ENCODE measurements at regions not wholly inside any gene's neighbourhood (a gene's known extent, or its start where the extent isn't known, plus 50 kb on each side); places are given as distances from the start of the nearest gene placed in this dataset.

GRCh38 chr3:110741891-110742290, 329.7 kb upstream of the NECTIN3 start:
- no peak for TF ChIP-seq CTCF (IDR thresholded peaks at IDR 0.05; ENCODE audit: control insufficient read depth, insufficient read depth, low read depth, low read length, missing control alignments)
- no peak for DNase-seq (ENCODE audit: low read depth)
- no peak overlapping the region for H3K4me3 ChIP-seq (ENCODE audit: control insufficient read depth, low read depth, low read length)

- no peak for TF ChIP-seq CTCF (IDR thresholded peaks at IDR 0.05; ENCODE audit: control insufficient read depth, insufficient read depth, low read depth, low read length, missing control alignments)
- no peak for DNase-seq (ENCODE audit: low read depth)
- H3K4me3 ChIP-seq (ENCODE audit: control insufficient read depth, low read depth, low read length), result no peak overlapping the region
These were observed 328.4 kb upstream of the NECTIN3 start for GRCh38 chr3:110743202-110743601.

- no peak for TF ChIP-seq CTCF (IDR thresholded peaks at IDR 0.05; ENCODE audit: control insufficient read depth, insufficient read depth, low read depth, low read length, missing control alignments)
- DNase-seq (ENCODE audit: low read depth), result no peak
- H3K4me3 ChIP-seq (ENCODE audit: control insufficient read depth, low read depth, low read length), result no peak overlapping the region
These were observed 327.6 kb upstream of the NECTIN3 start for GRCh38 chr3:110743984-110744383.

GRCh38 chr3:110744723-110745122, 326.9 kb upstream of the NECTIN3 start:
- TF ChIP-seq CTCF (IDR thresholded peaks at IDR 0.05; ENCODE audit: control insufficient read depth, insufficient read depth, low read depth, low read length, missing control alignments), result no peak
- no peak for DNase-seq (ENCODE audit: low read depth)
- H3K4me3 ChIP-seq (ENCODE audit: control insufficient read depth, low read depth, low read length), result no peak overlapping the region

- no peak for DNase-seq (ENCODE audit: low read depth)
- no peak for TF ChIP-seq CTCF (IDR thresholded peaks at IDR 0.05; ENCODE audit: control insufficient read depth, insufficient read depth, low read depth, low read length, missing control alignments)
- H3K4me3 ChIP-seq (ENCODE audit: control insufficient read depth, low read depth, low read length), result no peak overlapping the region
These were observed 322.6 kb upstream of the NECTIN3 start for GRCh38 chr3:110749006-110749405.

GRCh38 chr3:110750201-110750600, 321.4 kb upstream of the NECTIN3 start:
- no peak for TF ChIP-seq CTCF (IDR thresholded peaks at IDR 0.05; ENCODE audit: control insufficient read depth, insufficient read depth, low read depth, low read length, missing control alignments)
- H3K4me3 ChIP-seq (ENCODE audit: control insufficient read depth, low read depth, low read length), result no peak overlapping the region
- no peak for DNase-seq (ENCODE audit: low read depth)

GRCh38 chr3:110752307-110752706, 319.3 kb upstream of the NECTIN3 start:
- no peak for TF ChIP-seq CTCF (IDR thresholded peaks at IDR 0.05; ENCODE audit: control insufficient read depth, insufficient read depth, low read depth, low read length, missing control alignments)
- DNase-seq (ENCODE audit: low read depth), result no peak
- no peak overlapping the region for H3K4me3 ChIP-seq (ENCODE audit: control insufficient read depth, low read depth, low read length)
